CMK (cell line): ENCODE measurements at regions not wholly inside any gene's neighbourhood (a gene's known extent, or its start where the extent isn't known, plus 50 kb on each side); places are given as distances from the start of the nearest gene placed in this dataset.
"Not testable (repeated sequence)": the region's sequence is repeated elsewhere in the genome, so short reads cannot be mapped to it uniquely, and the experiment has no call there.

ENCODE experiments used
- DNase-seq: peaks from one replicate; pipeline ENCODE4 v3.0.0-alpha.2; 2010; ENCODE audit warnings: low read depth

GRCh38 chr11:134845474-134846327 is 433.7 kb upstream of the B3GAT1 start:
- DNase-seq: no peak

GRCh38 chr11:134844838-134845237 is 432.8 kb upstream of the B3GAT1 start:
- DNase-seq: no peak

GRCh38 chr11:134843735-134844134 is 431.7 kb upstream of the B3GAT1 start:
- no peak for DNase-seq

- DNase-seq: no peak
Observed at GRCh38 chr11:134843020-134843419, 431.0 kb upstream of the B3GAT1 start.

- DNase-seq: no peak
Observed at GRCh38 chr11:134841972-134842371, 429.9 kb upstream of the B3GAT1 start.

- DNase-seq: no peak
Observed at GRCh38 chr11:134841411-134841810, 429.4 kb upstream of the B3GAT1 start.

GRCh38 chr11:134840945-134841344 is 428.9 kb upstream of the B3GAT1 start:
- no peak for DNase-seq

GRCh38 chr11:134840165-134840564 is 428.1 kb upstream of the B3GAT1 start:
- DNase-seq: not testable (repeated sequence)

- DNase-seq: no peak
Observed at GRCh38 chr11:134838708-134839107, 426.7 kb upstream of the B3GAT1 start.

- DNase-seq: no peak
Observed at GRCh38 chr11:134837887-134838232, 425.8 kb upstream of the B3GAT1 start.

GRCh38 chr11:134837166-134837886 is 425.3 kb upstream of the B3GAT1 start:
- DNase-seq: no peak

- DNase-seq: no peak
Observed at GRCh38 chr11:134836561-134836960, 424.5 kb upstream of the B3GAT1 start.

- DNase-seq: no peak
Observed at GRCh38 chr11:134835561-134835960, 423.5 kb upstream of the B3GAT1 start.

GRCh38 chr11:134830312-134830711 is 418.3 kb upstream of the B3GAT1 start:
- DNase-seq: no peak

- DNase-seq: no peak
Observed at GRCh38 chr11:134823970-134824369, 411.9 kb upstream of the B3GAT1 start.

GRCh38 chr11:134822897-134823296 is 410.9 kb upstream of the B3GAT1 start:
- DNase-seq: no peak

- no peak for DNase-seq
Observed at GRCh38 chr11:134821422-134821821, 409.4 kb upstream of the B3GAT1 start.

- no peak for DNase-seq
Observed at GRCh38 chr11:134819041-134819440, 407.0 kb upstream of the B3GAT1 start.

GRCh38 chr11:134818516-134818915 is 406.5 kb upstream of the B3GAT1 start:
- no peak for DNase-seq

GRCh38 chr11:134815404-134815803 is 403.4 kb upstream of the B3GAT1 start:
- no peak for DNase-seq

- DNase-seq: no peak
Observed at GRCh38 chr11:134807997-134808396, 396.0 kb upstream of the B3GAT1 start.

GRCh38 chr11:134802598-134802997 is 390.6 kb upstream of the B3GAT1 start:
- DNase-seq: no peak

- DNase-seq: no peak
Observed at GRCh38 chr11:134802116-134802515, 390.1 kb upstream of the B3GAT1 start.

GRCh38 chr11:134801570-134801969 is 389.5 kb upstream of the B3GAT1 start:
- DNase-seq: no peak
